ENCODE measurements at regions not wholly inside any gene's neighbourhood (a gene's known extent, or its start where the extent isn't known, plus 50 kb on each side); places are given as distances from the start of the nearest gene placed in this dataset.

GRCh38 chr4:36422607-36423006 is 141.2 kb downstream of the DTHD1 start:
- H3K9ac ChIP-seq (replicated peaks; ENCODE audit: extremely low read depth, insufficient read depth, low read length): no peak overlapping the region
- no peak overlapping the region for H3K4me2 ChIP-seq (ENCODE audit: insufficient read depth, low read length)
- CTCF ChIA-PET: no interaction called here
- H3K4me3 ChIP-seq (replicated peaks in 1 of 3; ENCODE audit: insufficient read depth in 1 of 3, low read depth in 1 of 3, low read length in 3 of 3): no peak overlapping the region
- TF ChIP-seq MAX (IDR thresholded peaks at IDR 0.05; ENCODE audit: insufficient read depth, insufficient read length) (no peak), FOS (IDR thresholded peaks at IDR 0.05; ENCODE audit: borderline replicate concordance, insufficient read depth, low read length) (no peak), JUN (IDR thresholded peaks at IDR 0.05; ENCODE audit: borderline replicate concordance, insufficient read depth, insufficient read length, low read depth) (no peak), POLR2AphosphoS5 (IDR thresholded peaks at IDR 0.05; ENCODE audit: insufficient read depth, low read depth, low read length) (no peak), POLR2A (IDR thresholded peaks at IDR 0.05; ENCODE audit: low read depth, low read length) (no peak), CTCF (IDR thresholded peaks at IDR 0.05; ENCODE audit: extremely low read depth in 1 of 2, insufficient read depth in 1 of 2, low read depth in 1 of 2, low read length in 2 of 2) (no peak), MYC (IDR thresholded peaks at IDR 0.05; ENCODE audit: low read depth, low read length) (no peak), EZH2 (IDR thresholded peaks at IDR 0.05; ENCODE audit: borderline replicate concordance, low read depth, low read length, severe bottlenecking) (no peak), GATA2 (IDR thresholded peaks at IDR 0.05; ENCODE audit: insufficient read depth, insufficient read length, low read depth, low read length) (no peak)
- H3K27me3 ChIP-seq (ENCODE audit: control insufficient read depth in 2 of 2, insufficient read depth in 2 of 2, low read length in 2 of 2): no peaks in the 10 kb centered on the region
- no peak for DNase-seq (ENCODE audit: low read depth, low spot score)
- intact Hi-C loops (cut with micrococcal nuclease) (no loop called here), dilution Hi-C loops (cut with MboI; ENCODE audit: extremely low pct_ligation_motif_present, low sequenced_read_pairs) (no loop called here)
- no peaks in the 10 kb centered on the region for H3K4me1 ChIP-seq (ENCODE audit: control insufficient read depth, extremely low read depth, insufficient read depth, low read length)
- FAIRE-seq: no peak
- no peaks in the 10 kb centered on the region for H4K20me1 ChIP-seq (replicated peaks; ENCODE audit: control insufficient read depth, extremely low read depth, insufficient read depth, low read length)
- no peaks in the 10 kb centered on the region for H3K36me3 ChIP-seq (ENCODE audit: control insufficient read depth in 2 of 2, extremely low read depth in 1 of 2, insufficient read depth in 2 of 2, low read length in 2 of 2)
- no peak overlapping the region for H2AFZ ChIP-seq (ENCODE audit: low read depth, low read length)
- POLR2A ChIA-PET: no interaction called here
- no TSS peak for BruUV-seq (replicated peaks)
- H3K9me1 ChIP-seq (replicated peaks; ENCODE audit: control insufficient read depth, extremely low read depth, insufficient read depth, low read length): no peaks in the 10 kb centered on the region
- H3K27ac ChIP-seq (ENCODE audit: insufficient read depth, low read depth, low read length): no peak overlapping the region
- H3K9me3 ChIP-seq (replicated peaks; ENCODE audit: control insufficient read depth, insufficient read depth, low read length): no peaks in the 10 kb centered on the region
- H3K79me2 ChIP-seq (ENCODE audit: control insufficient read depth, insufficient read depth, low read length): no peaks in the 10 kb centered on the region
